ENCODE measurements at regions not wholly inside any gene's neighbourhood (a gene's known extent, or its start where the extent isn't known, plus 50 kb on each side); places are given as distances from the start of the nearest gene placed in this dataset.
"Not testable (repeated sequence)": the region's sequence is repeated elsewhere in the genome, so short reads cannot be mapped to it uniquely, and the experiment has no call there.

DNA sequence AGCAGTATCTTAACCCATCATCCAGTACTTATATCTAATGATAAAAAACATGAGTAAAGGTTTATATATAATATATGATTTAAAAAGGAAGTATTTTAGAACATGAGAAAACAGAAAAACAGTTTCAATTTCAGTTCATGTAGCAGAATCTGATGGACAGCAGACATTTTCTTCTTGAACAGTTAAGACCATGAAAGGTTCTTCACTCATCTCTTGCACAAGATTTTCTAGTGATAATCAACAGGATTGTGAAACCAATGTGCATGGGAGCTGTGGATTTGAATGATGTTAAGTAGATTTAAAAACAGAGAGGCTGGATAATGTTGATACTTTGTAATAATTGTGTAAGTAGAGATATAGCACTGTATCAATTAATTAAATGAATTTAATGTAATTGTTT, 1297.6 kb downstream of the BRINP3 start:
- H3K27me3 Mint-ChIP-seq, result no peaks in the 10 kb centered on the region
- H3K4me3 Mint-ChIP-seq, result no peak overlapping the region
- no peaks in the 10 kb centered on the region for H3K9me3 ChIP-seq (ENCODE audit: control insufficient read depth, low read length, poor library complexity, severe bottlenecking)
- DNase-seq, result no peak
- no peaks in the 10 kb centered on the region for H3K36me3 Mint-ChIP-seq (ENCODE audit: low read depth)
- no peak overlapping the region for H3K27ac Mint-ChIP-seq
- no peaks in the 10 kb centered on the region for H3K4me1 Mint-ChIP-seq
- ATAC-seq, result no peak

DNA sequence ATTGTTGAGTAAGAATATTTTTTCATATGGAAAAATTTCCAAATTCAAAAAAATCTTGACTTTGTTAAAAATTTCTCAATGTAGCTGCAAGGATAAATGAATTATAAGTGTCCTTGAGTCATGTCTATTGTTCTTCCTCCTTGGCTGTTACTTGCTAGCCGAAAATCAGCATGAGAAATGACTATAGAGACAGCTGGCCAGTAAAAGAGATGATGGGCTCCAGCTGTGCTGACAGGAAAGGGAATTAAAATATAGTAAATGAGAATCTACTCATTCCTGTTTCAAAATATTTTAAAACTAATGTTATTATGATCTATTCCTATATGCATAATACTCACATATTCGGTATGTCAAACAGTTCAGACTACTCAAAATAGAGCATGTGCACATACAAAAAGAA, 1292.6 kb downstream of the BRINP3 start:
- Mint-ChIP-seq H3K4me3 (no peak overlapping the region), H3K4me1 (no peaks in the 10 kb centered on the region), H3K27me3 (no peaks in the 10 kb centered on the region), H3K27ac (no peak overlapping the region), H3K36me3 (ENCODE audit: low read depth) (no peaks in the 10 kb centered on the region)
- ATAC-seq (no peak), DNase-seq (no peak)
- H3K9me3 ChIP-seq (ENCODE audit: control insufficient read depth, low read length, poor library complexity, severe bottlenecking), result no peaks in the 10 kb centered on the region

DNA sequence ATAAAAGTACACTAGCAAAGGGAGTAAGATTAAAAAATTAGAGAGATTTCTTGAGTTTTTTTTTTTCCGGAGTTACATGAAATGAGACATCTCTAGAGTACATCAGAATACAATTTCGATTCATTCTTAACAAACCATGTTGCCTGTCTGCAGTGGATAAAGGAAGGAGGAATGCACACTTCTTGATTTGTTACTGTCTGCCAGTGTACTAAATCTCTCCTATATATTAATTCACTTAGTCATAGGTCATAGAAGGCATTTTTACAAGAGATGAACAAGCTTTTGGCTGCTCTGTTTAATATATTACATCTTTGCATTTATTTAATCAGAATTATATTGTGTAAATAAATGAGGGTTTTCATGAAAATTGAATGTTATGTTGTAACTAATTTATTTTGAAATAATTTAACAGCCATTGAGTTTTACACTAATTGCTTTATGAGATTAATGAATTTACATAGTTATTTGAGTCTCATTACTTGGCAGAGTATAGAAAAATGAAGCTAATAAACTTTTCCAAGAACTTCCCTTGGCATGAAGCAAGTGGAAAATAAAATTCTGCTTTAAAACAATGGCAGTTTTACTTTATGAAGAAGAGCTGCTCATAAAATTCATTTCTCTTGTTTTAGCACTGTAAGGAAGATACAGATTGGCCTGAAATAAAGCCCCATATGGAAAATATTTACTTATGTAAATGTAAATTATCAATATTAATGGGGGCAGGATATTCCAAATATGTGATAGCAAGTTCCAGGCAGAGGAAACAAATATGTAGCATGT, 1284.7 kb downstream of the BRINP3 start:
- H3K27ac Mint-ChIP-seq, result no peak overlapping the region
- no peaks in the 10 kb centered on the region for H3K27me3 Mint-ChIP-seq
- ATAC-seq (no peak), DNase-seq (no peak)
- H3K4me3 Mint-ChIP-seq, result no peak overlapping the region
- H3K9me3 ChIP-seq (ENCODE audit: control insufficient read depth, low read length, poor library complexity, severe bottlenecking), result peaks cover 2% of the 10 kb centered on the region
- no peaks in the 10 kb centered on the region for H3K4me1 Mint-ChIP-seq
- H3K36me3 Mint-ChIP-seq (ENCODE audit: low read depth), result no peaks in the 10 kb centered on the region

DNA sequence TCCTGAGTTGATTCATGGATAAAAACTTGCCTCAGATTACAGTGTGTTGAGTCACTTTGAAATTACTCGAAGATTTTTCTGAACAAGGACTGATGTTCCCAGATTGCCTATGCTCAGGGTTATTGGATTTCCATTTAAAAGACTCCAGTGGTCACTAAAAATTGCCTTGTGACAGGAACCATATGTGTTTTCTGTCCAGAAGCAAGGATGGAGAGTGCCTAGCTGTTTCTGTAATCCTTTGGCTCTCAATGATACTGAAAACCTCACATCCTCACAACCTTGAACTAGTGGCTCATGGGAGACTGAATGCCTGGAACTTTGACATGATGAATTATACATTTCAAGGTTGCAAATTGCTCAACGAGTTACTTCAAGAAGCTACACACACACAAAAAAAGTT, 1271.8 kb downstream of the BRINP3 start:
- H3K27ac Mint-ChIP-seq, result no peak overlapping the region
- H3K36me3 Mint-ChIP-seq (ENCODE audit: low read depth), result no peaks in the 10 kb centered on the region
- no peak for ATAC-seq
- DNase-seq, result no peak
- no peaks in the 10 kb centered on the region for H3K4me1 Mint-ChIP-seq
- H3K9me3 ChIP-seq (ENCODE audit: control insufficient read depth, low read length, poor library complexity, severe bottlenecking), result no peaks in the 10 kb centered on the region
- no peaks in the 10 kb centered on the region for H3K27me3 Mint-ChIP-seq
- H3K4me3 Mint-ChIP-seq, result no peak overlapping the region

DNA sequence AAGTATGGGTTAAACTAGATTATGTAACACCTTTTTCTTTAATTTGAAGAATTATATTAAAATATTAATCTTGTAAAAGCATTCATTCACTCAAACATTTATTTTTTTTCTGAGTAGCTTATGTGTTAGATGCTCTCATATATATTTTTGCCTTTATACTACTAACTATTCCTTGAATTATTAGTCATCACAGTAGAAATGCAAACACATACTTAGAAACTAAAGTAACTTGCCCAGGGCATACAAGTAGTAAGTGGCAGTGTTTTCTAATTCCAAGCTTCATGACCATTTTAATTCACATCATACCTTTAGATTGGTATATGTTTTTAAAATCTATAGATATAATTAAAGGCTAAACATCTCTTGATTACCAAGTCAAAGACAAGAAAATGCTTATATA, 1271.0 kb downstream of the BRINP3 start:
- no peaks in the 10 kb centered on the region for H3K9me3 ChIP-seq (ENCODE audit: control insufficient read depth, low read length, poor library complexity, severe bottlenecking)
- no peak for ATAC-seq
- no peaks in the 10 kb centered on the region for H3K27me3 Mint-ChIP-seq
- H3K36me3 Mint-ChIP-seq (ENCODE audit: low read depth), result no peaks in the 10 kb centered on the region
- no peak overlapping the region for H3K4me3 Mint-ChIP-seq
- no peak overlapping the region for H3K27ac Mint-ChIP-seq
- no peak for DNase-seq
- no peaks in the 10 kb centered on the region for H3K4me1 Mint-ChIP-seq

DNA sequence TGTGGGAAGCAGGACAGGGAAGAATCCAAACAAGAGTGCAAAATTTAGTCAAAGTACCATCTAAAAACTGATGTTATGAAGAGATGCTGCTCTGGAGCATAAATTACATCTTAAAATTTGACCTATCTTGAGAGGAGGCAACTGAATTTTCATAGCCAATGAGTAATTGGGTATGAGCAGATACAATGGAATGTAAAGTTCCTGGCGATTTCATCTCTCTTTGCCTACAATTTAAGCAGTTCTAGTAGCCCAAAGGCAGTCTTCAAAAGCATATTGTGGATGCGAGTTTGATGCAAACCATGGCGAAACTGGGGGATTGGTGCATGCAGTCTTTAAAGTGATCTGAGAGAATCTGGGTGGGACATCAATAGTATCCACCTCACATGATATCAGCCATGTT, 1265.9 kb downstream of the BRINP3 start:
- DNase-seq, result no peak
- no peak overlapping the region for H3K4me3 Mint-ChIP-seq
- H3K27ac Mint-ChIP-seq, result no peak overlapping the region
- no peaks in the 10 kb centered on the region for H3K36me3 Mint-ChIP-seq (ENCODE audit: low read depth)
- no peaks in the 10 kb centered on the region for H3K27me3 Mint-ChIP-seq
- no peak for ATAC-seq
- H3K9me3 ChIP-seq (ENCODE audit: control insufficient read depth, low read length, poor library complexity, severe bottlenecking), result no peaks in the 10 kb centered on the region
- no peaks in the 10 kb centered on the region for H3K4me1 Mint-ChIP-seq

DNA sequence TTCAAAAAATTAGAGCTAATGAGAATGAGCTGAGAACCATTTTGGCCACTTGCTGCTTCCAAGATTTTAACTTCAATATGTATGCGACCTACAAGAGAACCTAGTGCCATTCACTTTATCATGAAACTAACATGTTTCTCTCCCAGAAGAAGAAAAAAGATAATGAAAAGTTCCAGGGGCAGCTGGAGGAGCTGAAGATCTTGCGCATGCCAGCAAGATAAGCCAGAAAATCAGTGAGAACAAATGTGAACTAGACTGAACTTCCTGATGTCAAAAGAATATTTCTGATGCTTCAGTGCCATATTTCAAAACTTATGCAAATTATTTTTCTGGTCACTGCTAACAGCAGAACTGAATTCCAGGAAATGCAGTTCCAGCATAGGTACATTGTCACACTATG, 1265.1 kb downstream of the BRINP3 start:
- H3K27me3 Mint-ChIP-seq, result no peaks in the 10 kb centered on the region
- H3K36me3 Mint-ChIP-seq (ENCODE audit: low read depth), result no peaks in the 10 kb centered on the region
- no peak overlapping the region for H3K4me3 Mint-ChIP-seq
- H3K27ac Mint-ChIP-seq, result no peak overlapping the region
- H3K4me1 Mint-ChIP-seq, result no peaks in the 10 kb centered on the region
- DNase-seq (no peak), ATAC-seq (no peak)
- H3K9me3 ChIP-seq (ENCODE audit: control insufficient read depth, low read length, poor library complexity, severe bottlenecking), result no peaks in the 10 kb centered on the region

DNA sequence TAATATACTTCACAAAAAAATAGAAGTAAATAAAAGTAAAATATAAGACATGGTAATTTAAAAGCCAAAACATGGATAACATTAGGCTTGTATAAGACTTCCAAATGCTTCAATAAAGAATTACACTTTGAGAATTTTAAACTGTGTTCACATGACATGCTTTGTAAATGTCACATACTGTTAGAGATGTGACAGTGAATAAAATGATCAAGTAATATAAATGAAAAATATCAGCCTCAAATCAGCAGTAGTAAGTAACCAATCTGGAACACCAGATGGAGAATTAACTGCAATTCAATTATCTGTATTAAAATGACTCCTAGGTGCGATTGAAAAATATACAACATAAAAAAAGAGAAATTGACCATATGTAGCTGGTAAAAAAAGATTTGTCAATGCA, 1260.8 kb downstream of the BRINP3 start:
- no peak overlapping the region for H3K4me3 Mint-ChIP-seq
- H3K27ac Mint-ChIP-seq, result no peak overlapping the region
- no peaks in the 10 kb centered on the region for H3K9me3 ChIP-seq (ENCODE audit: control insufficient read depth, low read length, poor library complexity, severe bottlenecking)
- no peaks in the 10 kb centered on the region for H3K4me1 Mint-ChIP-seq
- H3K27me3 Mint-ChIP-seq, result no peaks in the 10 kb centered on the region
- no peak for DNase-seq
- no peak for ATAC-seq
- H3K36me3 Mint-ChIP-seq (ENCODE audit: low read depth), result no peaks in the 10 kb centered on the region

DNA sequence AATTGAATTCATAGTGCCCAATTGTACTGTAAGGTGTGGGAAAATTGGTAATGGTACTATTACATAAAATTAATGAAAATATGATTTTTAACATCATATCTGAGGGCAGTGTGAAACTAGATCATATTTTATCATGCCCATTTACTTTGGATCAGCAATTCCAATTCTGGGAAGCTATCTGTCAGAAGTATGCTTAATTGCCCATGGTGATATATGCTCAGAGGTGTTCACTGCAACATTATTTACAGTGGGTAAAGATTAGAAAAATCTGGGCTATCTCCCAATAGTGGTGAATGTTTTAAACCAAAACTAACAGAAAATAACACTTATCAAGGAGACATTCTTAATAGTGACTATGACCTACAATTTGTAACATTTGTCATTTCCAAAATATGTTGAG, 1260.0 kb downstream of the BRINP3 start:
- Mint-ChIP-seq H3K27me3 (no peaks in the 10 kb centered on the region), H3K36me3 (ENCODE audit: low read depth) (no peaks in the 10 kb centered on the region), H3K4me3 (no peak overlapping the region), H3K27ac (no peak overlapping the region), H3K4me1 (no peaks in the 10 kb centered on the region)
- ATAC-seq (no peak), DNase-seq (no peak)
- H3K9me3 ChIP-seq (ENCODE audit: control insufficient read depth, low read length, poor library complexity, severe bottlenecking), result no peaks in the 10 kb centered on the region

DNA sequence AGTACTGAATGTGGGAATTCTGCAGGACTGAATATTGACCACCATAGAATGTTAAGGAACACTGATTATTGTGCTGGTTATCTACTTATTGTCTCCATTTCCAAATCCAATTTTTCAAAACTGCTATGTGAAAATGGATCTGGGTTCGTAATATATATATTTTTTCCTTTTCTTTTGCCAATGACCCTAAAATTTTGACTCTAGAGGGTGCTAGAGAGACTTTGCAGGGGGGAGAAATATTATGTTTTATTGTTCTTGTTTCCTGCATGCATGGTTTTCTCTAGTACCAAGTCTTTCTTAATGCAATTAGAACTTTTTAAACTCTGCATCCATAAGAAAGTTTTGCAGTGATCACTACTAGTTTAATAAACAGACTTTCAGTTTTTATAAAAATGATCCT, 1256.9 kb downstream of the BRINP3 start:
- H3K9me3 ChIP-seq (ENCODE audit: control insufficient read depth, low read length, poor library complexity, severe bottlenecking), result no peaks in the 10 kb centered on the region
- no peak overlapping the region for H3K27ac Mint-ChIP-seq
- no peak for DNase-seq
- H3K4me1 Mint-ChIP-seq, result no peaks in the 10 kb centered on the region
- H3K36me3 Mint-ChIP-seq (ENCODE audit: low read depth), result no peaks in the 10 kb centered on the region
- no peaks in the 10 kb centered on the region for H3K27me3 Mint-ChIP-seq
- no peak overlapping the region for H3K4me3 Mint-ChIP-seq
- no peak for ATAC-seq

DNA sequence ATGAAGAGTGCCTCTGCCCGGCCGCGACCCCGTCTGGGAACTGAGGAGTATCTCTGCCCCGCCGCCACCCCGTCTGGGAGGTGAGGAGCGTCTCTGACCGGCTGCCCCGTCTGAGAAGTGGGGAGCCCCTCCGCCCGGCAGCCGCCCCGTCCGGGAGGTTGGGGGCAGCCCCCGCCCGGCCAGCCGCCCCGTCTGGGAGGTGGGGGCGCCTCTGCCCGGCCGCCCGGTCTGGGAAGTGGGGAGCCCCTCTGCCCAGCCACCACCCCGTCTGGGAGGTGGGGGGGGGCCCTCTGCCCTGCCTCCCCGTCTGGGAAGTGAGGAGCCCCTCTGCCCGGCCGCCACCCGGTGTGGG, 1251.9 kb downstream of the BRINP3 start:
- H3K4me1 Mint-ChIP-seq; H3K27ac Mint-ChIP-seq; H3K27me3 Mint-ChIP-seq; H3K4me3 Mint-ChIP-seq; ATAC-seq; H3K9me3 ChIP-seq (ENCODE audit: control insufficient read depth, low read length, poor library complexity, severe bottlenecking); H3K36me3 Mint-ChIP-seq (ENCODE audit: low read depth); DNase-seq: not testable (repeated sequence)

DNA sequence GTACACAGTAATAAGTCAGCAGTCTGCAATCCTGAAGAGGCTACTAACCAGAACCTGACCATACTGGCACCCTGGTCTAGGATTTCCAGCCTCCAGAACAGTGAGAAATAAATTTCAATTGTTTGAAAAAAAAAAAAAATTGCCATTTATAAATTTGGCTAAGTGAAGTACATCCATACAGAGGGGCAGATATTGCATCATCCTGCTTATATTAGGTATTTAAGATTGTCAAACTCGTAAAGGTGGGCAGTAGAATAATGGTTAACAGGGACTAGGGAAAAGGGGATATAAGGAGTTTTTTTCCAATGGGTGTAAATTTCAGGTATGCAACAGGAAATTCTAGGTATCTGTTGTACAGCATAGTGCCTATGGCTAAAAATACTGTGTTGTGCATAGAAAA, 1250.9 kb downstream of the BRINP3 start:
- Mint-ChIP-seq H3K27me3 (no peaks in the 10 kb centered on the region), H3K4me3 (no peak overlapping the region), H3K27ac (no peak overlapping the region), H3K4me1 (no peaks in the 10 kb centered on the region), H3K36me3 (ENCODE audit: low read depth) (no peaks in the 10 kb centered on the region)
- DNase-seq (no peak), ATAC-seq (no peak)
- no peaks in the 10 kb centered on the region for H3K9me3 ChIP-seq (ENCODE audit: control insufficient read depth, low read length, poor library complexity, severe bottlenecking)

DNA sequence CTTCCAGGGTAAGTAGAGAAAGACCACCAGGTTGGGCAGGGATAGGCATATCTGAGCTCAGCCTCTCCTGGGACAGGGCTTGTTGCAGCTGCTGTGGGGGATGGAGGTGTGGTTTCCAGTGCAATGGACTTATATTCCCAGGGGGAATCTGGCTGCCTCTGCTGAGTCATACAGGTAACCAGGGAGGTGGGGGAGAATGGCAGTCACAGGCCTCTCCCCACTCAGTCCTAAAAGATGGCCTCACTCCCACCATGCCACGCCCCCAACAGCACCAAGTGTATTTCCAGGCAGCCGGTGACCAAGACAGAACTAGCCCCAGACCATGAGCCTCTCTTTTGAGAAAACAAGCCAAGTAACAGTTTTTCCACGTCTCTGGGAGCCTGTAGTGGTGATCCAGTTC, 1240.7 kb downstream of the BRINP3 start:
- DNase-seq (no peak), ATAC-seq (no peak)
- no peaks in the 10 kb centered on the region for H3K9me3 ChIP-seq (ENCODE audit: control insufficient read depth, low read length, poor library complexity, severe bottlenecking)
- Mint-ChIP-seq H3K36me3 (ENCODE audit: low read depth) (no peaks in the 10 kb centered on the region), H3K27ac (no peak overlapping the region), H3K4me3 (no peak overlapping the region), H3K27me3 (no peaks in the 10 kb centered on the region), H3K4me1 (no peaks in the 10 kb centered on the region)

DNA sequence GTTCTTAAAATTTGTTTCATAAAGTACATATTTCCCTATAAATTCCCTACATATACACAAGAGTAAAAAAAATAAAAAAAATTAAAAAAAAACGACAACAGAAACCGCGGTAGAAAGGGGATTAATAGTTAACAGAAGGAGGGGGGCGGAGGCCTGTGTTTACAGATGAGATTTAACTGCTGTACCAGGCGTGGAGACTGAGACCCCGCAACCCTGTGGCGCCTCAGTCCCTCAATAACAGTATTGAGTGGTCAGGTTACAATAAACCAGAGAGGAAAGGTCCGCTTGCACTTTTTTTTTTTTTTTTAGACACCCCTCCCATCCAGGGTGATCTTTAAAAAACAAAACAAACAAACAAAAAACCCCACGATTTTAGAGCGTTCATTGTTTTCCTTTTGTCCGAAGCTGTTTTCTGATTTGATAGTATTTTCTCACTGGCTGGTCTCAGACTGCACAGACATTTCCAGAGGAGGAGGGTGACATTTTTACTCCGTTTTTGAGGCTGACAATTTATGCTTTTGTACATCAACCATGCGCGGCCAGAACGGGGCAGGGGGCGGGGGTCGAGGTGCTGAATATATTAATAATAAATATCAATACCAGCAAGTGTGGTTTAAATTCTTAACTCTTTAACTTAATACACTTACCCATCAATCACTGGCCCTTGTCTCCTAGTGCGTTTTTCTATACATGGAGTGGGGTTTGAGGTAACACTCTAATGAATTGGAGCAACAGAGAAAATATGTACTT, 1223.9 kb downstream of the BRINP3 start:
- Mint-ChIP-seq H3K4me1 (no peaks in the 10 kb centered on the region), H3K36me3 (ENCODE audit: low read depth) (no peaks in the 10 kb centered on the region), H3K27me3 (no peaks in the 10 kb centered on the region), H3K4me3 (no peak overlapping the region), H3K27ac (no peak overlapping the region)
- no peak for ATAC-seq
- no peak for DNase-seq
- H3K9me3 ChIP-seq (ENCODE audit: control insufficient read depth, low read length, poor library complexity, severe bottlenecking), result no peaks in the 10 kb centered on the region

All from T-helper 17 cell (primary cell).